Activated naive CD4-positive, alpha-beta T cell treated with anti-CD3 and anti-CD28 coated beads, Interleukin-2, amount 50 U/mL, for 72 hours (primary cell): ENCODE measurements at regions not wholly inside any gene's neighbourhood (a gene's known extent, or its start where the extent isn't known, plus 50 kb on each side); places are given as distances from the start of the nearest gene placed in this dataset.

Experiments
- ATAC-seq, 2 donors: fragments of 150-1000 bp; cut with Tn5 transposase; 2 replicates each; pipeline ENCODE4 v1.10.0; 2021; ENCODE audit warnings: mild to moderate bottlenecking in 2 of 2, moderate library complexity in 2 of 2
- DNase-seq, 2 donors: peaks; one replicate each; pipeline ENCODE4 v3.0.0; 2021 to 2022; ENCODE audit warnings: low spot score in 2 of 2
- H3K27ac Mint-ChIP-seq, 2 donors: one replicate each; pipeline ENCODE4 v1.8.0; 2022; ENCODE audit warnings: mild to moderate bottlenecking in 2 of 2, mixed read lengths in 2 of 2
- H3K36me3 Mint-ChIP-seq, 2 donors: one replicate each; pipeline ENCODE4 v1.8.0; 2022; ENCODE audit warnings: mixed read lengths in 2 of 2
- H3K9me3 Mint-ChIP-seq, 2 donors: one replicate each; pipeline ENCODE4 v1.8.0; 2022; ENCODE audit warnings: mixed read lengths in 2 of 2

DNA sequence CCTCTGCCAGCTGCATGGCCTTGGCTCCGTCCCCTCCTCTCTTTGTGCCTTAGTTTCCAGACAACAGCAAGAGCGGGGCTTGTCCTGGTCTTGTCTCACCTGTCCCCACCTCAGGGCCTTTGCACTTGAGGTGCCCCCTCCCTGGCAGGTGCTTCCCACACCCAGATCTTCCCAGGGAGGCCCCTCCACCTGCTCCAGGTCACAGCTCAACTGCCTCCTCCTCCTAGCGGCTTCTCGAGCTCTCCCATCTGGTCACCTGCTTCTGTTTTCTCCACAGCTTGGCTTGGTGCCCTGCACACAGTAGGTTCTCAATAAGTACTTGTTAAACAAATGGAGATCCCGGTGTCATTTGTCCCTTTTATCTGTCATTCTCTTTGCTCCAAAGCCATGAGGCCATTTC lies 64.3 kb upstream of the ZNF716 start:
- no peak overlapping the region for H3K27ac Mint-ChIP-seq
- peaks cover 47 to 48% of the 10 kb centered on the region in 2 donors for H3K9me3 Mint-ChIP-seq
- no peak for ATAC-seq

DNA sequence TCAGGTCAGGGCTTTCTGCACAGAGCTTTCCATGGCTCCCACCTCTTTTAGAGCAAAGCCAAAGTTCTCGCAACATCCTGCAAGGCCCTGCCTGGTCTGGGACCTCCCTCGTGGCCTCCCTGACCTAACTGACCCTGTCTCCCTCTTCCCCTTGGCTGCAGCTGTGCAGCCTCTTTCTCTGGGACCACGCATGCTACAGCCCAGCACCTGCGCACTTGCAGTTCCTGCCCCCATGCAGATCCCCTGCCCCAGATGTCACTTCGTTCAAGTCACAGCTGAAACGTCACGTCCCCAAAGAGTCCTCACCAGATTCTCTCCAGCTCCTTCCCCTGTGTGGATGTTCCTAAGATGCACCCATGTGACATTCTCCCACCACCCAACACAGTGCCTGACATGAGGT lies 61.2 kb upstream of the ZNF716 start:
- no peak for ATAC-seq
- Mint-ChIP-seq H3K9me3 (peaks cover 31 to 32% of the 10 kb centered on the region in 2 donors), H3K36me3 (peaks cover 14 to 18% of the 10 kb centered on the region in 2 donors), H3K27ac (no peak overlapping the region)
- DNase-seq: no peak

More for the DNA sequence above, 64.3 kb upstream of the ZNF716 start:
- no peak for DNase-seq
- H3K36me3 Mint-ChIP-seq: peaks cover 28 to 33% of the 10 kb centered on the region in 2 donors

- Mint-ChIP-seq H3K36me3 (peaks cover 19 to 23% of the 10 kb centered on the region in 2 donors), H3K9me3 (peaks cover 13 to 29% of the 10 kb centered on the region in 2 donors), H3K27ac (no peak overlapping the region)
- DNase-seq (no peak), ATAC-seq (no peak)
Observed at GRCh38 chr7:57398548-57398947, 51.4 kb upstream of the ZNF716 start.

GRCh38 chr7:57399251-57399940 lies 50.6 kb upstream of the ZNF716 start:
- no peak overlapping the region for H3K27ac Mint-ChIP-seq
- H3K9me3 Mint-ChIP-seq: peaks cover 18 to 29% of the 10 kb centered on the region in 2 donors
- H3K36me3 Mint-ChIP-seq: peaks cover 24 to 27% of the 10 kb centered on the region in 2 donors
- DNase-seq (no peak), ATAC-seq (no peak)

DNA sequence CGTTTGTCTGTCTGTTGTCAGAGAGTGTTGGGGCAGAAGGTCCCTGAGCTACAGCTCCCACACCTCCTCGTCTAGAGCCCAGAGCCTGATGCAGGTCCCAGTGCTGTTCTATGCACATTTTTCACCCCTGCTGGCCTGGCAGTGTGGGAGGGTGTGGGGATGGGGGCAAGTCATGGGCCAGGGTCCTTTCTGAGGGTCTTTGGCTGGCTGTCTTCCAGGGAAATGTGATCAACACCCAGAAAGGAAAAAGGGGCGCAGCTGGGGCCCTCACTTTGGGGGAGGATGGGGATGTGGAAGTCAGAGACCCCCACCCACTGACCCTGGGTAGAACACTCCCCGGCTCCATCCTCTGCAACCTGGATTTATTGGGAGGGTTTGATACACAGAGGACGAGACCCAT lies 50.0 kb upstream of the ZNF716 start:
- Mint-ChIP-seq H3K36me3 (peaks cover 19 to 25% of the 10 kb centered on the region in 2 donors), H3K9me3 (peaks cover 12 to 24% of the 10 kb centered on the region in 2 donors), H3K27ac (no peak overlapping the region)
- DNase-seq (no peak), ATAC-seq (no peak)
